GM06990 (cell line): ENCODE measurements at regions not wholly inside any gene's neighbourhood (a gene's known extent, or its start where the extent isn't known, plus 50 kb on each side); places are given as distances from the start of the nearest gene placed in this dataset.

Source experiments
- DNase-seq: peaks from one replicate; pipeline ENCODE4 v3.0.0-alpha.2; 2011; ENCODE audit not compliant: insufficient read length; ENCODE audit errors: extremely low read depth
- H3K27me3 ChIP-seq: replicated peaks from 2 replicates; pipeline ENCODE4 v1.6.0; 2011; ENCODE audit warnings: low read length; ENCODE audit not compliant: control insufficient read depth, insufficient read depth
- H3K36me3 ChIP-seq: 2 replicates; pipeline ENCODE4 v1.5.1; 2011; ENCODE audit warnings: low read length; ENCODE audit not compliant: control insufficient read depth, insufficient read depth
- H3K4me3 ChIP-seq: replicated peaks from 2 replicates; pipeline ENCODE4 v1.5.1; 2011; ENCODE audit warnings: low read depth, mild to moderate bottlenecking, control low read depth, low read length
- TF ChIP-seq, protein P1 (sequence below): IDR thresholded peaks from 2 replicates; pipeline ENCODE4 v1.5.1; 2011; ENCODE audit warnings: low read length, control low read depth, mild to moderate bottlenecking, inconsistent platforms; ENCODE audit not compliant: insufficient read depth, poor library complexity, severe bottlenecking

DNA sequence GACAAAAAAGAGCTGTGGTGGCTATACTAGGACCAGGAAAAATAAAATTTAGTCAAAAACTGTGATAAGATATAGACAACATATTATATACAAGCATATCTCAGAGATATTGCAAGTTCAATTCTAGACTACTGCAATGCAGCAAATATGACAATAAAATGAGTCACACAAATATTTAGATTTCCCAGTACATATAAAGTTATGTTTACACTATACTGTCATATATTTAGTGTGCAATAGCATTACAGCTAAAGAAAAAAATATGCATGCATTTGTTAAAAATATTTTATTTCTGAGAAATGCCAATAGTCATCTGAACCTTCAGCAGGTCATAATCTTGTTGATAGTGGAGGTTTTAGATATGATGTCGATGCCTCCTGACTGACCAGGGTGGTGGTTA lies 72.1 kb downstream of the AKR1C4 start:
- H3K4me3 ChIP-seq: no peak overlapping the region
- no peaks in the 10 kb centered on the region for H3K36me3 ChIP-seq
- DNase-seq: no peak
- TF ChIP-seq, protein P1, sequence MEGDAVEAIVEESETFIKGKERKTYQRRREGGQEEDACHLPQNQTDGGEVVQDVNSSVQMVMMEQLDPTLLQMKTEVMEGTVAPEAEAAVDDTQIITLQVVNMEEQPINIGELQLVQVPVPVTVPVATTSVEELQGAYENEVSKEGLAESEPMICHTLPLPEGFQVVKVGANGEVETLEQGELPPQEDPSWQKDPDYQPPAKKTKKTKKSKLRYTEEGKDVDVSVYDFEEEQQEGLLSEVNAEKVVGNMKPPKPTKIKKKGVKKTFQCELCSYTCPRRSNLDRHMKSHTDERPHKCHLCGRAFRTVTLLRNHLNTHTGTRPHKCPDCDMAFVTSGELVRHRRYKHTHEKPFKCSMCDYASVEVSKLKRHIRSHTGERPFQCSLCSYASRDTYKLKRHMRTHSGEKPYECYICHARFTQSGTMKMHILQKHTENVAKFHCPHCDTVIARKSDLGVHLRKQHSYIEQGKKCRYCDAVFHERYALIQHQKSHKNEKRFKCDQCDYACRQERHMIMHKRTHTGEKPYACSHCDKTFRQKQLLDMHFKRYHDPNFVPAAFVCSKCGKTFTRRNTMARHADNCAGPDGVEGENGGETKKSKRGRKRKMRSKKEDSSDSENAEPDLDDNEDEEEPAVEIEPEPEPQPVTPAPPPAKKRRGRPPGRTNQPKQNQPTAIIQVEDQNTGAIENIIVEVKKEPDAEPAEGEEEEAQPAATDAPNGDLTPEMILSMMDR: no peak
- H3K27me3 ChIP-seq: no peaks in the 10 kb centered on the region

DNA sequence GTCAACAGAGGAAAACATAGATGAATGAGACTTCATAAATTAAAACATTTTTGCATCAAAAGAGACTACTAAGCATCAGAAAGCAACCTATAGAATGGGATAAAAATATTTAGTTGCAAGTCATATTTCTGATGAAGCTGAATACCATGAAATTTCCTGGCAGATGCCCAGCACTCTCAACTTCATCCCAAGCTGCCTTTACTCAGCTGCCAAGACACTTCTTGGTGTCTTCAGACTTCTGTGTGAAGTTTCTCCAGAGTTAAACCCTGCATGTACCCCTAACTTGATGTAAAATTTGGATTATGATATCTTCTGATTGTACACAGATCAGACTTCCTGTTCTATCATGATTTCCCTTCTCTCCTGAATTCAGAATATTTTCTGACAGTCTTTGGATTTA lies 73.2 kb downstream of the AKR1C4 start:
- Histone ChIP-seq H3K36me3 (no peaks in the 10 kb centered on the region), H3K27me3 (no peaks in the 10 kb centered on the region), H3K4me3 (no peak overlapping the region)
- no peak for DNase-seq
- TF ChIP-seq, protein P1: no peak

DNA sequence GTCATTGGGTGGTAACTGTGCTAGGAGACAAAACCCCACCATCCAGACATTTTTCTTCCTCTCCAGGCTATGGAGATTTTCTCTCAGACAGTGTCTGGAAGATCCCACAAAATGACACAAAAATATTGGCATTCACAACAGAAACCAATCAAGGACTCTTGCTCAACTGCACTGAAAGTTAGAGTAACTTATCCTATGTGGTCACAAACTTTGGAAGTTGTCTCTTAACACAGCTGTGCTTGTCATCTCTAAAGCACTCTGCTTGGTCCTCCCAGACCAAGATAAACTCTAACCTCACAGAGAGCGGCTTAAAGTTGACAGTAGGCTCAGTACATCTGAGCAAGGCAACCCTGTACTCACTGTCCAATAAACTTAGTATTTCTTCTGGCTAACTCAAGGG lies 74.9 kb downstream of the AKR1C4 start:
- TF ChIP-seq, protein P1: no peak
- no peak for DNase-seq
- H3K4me3 ChIP-seq: no peak overlapping the region

DNA sequence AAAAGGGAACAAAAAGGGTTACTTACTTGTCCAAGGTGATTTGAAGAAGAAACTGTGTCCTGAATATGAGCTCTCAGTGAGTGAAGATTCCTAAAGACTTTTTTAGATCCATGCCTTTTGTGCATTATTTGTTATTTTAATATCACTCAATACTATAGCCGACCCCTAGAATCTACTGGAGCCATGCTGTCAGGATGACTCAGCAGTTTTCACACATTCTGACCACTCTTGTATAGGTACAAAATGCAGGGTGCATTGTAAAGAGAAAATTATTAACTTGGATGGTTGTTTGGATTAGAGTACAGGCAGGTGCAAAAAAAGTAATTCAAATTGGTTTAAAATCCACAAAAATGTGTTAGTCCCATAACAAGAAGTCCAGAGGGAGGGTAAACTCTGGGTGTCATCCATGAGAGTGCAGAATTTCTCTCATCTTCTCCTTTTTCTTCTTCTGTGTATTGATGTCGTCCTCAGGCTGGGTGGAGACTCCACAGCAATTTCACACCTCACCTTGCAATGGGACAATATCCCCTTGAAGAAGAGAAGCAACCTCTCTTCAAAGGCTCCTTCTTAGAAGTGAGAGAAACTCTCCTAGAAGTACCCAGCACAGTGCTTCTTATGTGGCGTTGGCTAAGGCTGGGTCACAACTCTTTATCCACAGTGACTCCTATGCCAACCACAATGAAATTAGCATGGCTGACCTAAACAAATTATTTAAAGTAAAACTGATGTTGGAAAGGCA lies 75.6 kb downstream of the AKR1C4 start:
- no peak for DNase-seq
- TF ChIP-seq, protein P1: no peak

More for the DNA sequence above, 74.9 kb downstream of the AKR1C4 start:
- Histone ChIP-seq H3K27me3 (no peaks in the 10 kb centered on the region), H3K36me3 (no peaks in the 10 kb centered on the region)

DNA sequence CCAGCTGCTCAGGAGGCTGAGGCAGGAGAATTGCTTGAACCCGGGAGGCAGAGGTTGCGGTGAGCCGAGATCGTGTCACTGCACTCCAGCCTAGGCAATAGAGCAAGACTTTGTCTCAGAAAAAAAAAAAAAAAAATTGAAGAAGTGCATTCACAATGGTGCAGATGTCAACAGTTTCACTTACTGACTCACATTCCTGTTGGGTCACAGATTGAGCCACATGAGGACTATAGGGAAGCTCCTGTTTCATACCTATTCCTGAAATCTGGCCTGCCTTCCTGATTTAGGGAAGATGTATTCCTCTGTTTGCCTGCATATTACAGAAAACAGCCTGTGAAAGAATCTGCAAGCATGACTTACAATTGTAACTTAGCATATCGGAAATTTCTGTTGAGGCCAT lies 78.2 kb downstream of the AKR1C4 start:
- TF ChIP-seq, protein P1: no peak
- DNase-seq: no peak
- no peaks in the 10 kb centered on the region for H3K27me3 ChIP-seq
- H3K4me3 ChIP-seq: no peak overlapping the region
- no peaks in the 10 kb centered on the region for H3K36me3 ChIP-seq

More for the DNA sequence above, 75.6 kb downstream of the AKR1C4 start:
- Histone ChIP-seq H3K36me3 (no peaks in the 10 kb centered on the region), H3K4me3 (no peak overlapping the region), H3K27me3 (no peaks in the 10 kb centered on the region)

DNA sequence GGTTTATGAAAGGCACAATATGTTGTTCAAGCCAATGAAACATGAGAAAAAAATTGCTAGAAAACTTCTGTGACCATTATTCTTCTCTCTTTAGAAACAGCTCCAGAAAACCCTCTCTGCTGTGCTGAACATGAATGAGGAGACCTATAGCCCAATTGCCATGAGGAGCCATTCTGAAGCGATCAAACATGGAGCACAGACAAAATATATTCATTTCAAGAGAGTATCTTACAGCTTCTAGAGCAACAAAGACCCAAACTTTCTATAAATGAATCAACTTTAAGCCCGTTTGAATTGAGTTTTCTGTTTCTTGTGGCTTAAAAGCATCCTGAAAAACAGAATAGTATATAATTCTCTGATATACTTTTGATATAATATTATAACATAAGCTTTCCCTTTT lies 83.4 kb upstream of the UCN3 start:
- TF ChIP-seq, protein P1: no peak
- no peak for DNase-seq
- no peaks in the 10 kb centered on the region for H3K36me3 ChIP-seq
- no peak overlapping the region for H3K4me3 ChIP-seq
- no peaks in the 10 kb centered on the region for H3K27me3 ChIP-seq
